ENCODE measurements at regions not wholly inside any gene's neighbourhood (a gene's known extent, or its start where the extent isn't known, plus 50 kb on each side); places are given as distances from the start of the nearest gene placed in this dataset.

DNA sequence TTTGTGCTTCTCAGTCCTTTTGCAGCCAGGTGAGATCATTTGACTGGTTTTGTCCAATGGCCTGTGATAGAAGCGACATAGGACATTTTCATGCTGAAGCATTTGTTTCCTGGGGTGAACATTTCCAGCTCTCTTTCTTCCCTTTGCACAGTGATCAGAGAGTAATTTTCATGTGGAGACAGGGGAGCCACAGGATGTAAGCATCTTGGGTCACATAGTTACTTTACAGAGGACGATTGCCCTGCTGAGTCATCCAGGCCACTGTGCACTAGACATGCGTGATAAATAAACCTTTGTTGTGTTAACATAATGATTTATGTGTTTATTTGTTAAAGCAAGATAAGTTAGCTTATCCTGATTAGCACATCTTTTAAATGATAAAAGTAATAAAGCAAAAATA, 263.5 kb upstream of the CCDC179 start:
- TF ChIP-seq, protein P1, sequence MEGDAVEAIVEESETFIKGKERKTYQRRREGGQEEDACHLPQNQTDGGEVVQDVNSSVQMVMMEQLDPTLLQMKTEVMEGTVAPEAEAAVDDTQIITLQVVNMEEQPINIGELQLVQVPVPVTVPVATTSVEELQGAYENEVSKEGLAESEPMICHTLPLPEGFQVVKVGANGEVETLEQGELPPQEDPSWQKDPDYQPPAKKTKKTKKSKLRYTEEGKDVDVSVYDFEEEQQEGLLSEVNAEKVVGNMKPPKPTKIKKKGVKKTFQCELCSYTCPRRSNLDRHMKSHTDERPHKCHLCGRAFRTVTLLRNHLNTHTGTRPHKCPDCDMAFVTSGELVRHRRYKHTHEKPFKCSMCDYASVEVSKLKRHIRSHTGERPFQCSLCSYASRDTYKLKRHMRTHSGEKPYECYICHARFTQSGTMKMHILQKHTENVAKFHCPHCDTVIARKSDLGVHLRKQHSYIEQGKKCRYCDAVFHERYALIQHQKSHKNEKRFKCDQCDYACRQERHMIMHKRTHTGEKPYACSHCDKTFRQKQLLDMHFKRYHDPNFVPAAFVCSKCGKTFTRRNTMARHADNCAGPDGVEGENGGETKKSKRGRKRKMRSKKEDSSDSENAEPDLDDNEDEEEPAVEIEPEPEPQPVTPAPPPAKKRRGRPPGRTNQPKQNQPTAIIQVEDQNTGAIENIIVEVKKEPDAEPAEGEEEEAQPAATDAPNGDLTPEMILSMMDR (IDR thresholded peaks at IDR 0.05) = no peak
- TF ChIP-seq POLR2A (IDR thresholded peaks at IDR 0.05) = no peak
